ENCODE measurements at regions not wholly inside any gene's neighbourhood (a gene's known extent, or its start where the extent isn't known, plus 50 kb on each side); places are given as distances from the start of the nearest gene placed in this dataset.

DNA sequence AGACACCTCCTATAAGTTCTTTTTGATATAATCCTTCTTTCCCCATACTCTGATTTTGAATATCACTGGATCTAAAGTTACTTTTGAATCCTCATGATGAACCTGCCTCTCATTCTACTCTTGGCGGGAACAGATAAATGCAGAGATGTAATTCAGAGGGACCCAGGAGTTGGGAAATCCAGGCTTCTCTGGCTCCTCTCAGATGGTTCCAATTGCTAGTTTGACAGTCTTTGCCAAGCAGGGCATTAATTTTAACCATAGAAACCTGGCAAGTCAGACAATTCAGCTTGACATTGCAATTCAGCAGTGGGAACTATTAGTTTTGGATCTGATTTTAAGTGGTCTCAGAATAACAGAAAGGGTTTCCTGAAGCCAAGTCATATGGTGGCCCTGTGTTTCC is 67.3 kb upstream of the KLF12 start:
- DNase-seq (ENCODE audit: low read depth in 2 of 2) = no peak

- no peak for DNase-seq (ENCODE audit: low read depth in 2 of 2)
These were observed 65.9 kb upstream of the KLF12 start for GRCh38 chr13:74200081-74200480.

DNA sequence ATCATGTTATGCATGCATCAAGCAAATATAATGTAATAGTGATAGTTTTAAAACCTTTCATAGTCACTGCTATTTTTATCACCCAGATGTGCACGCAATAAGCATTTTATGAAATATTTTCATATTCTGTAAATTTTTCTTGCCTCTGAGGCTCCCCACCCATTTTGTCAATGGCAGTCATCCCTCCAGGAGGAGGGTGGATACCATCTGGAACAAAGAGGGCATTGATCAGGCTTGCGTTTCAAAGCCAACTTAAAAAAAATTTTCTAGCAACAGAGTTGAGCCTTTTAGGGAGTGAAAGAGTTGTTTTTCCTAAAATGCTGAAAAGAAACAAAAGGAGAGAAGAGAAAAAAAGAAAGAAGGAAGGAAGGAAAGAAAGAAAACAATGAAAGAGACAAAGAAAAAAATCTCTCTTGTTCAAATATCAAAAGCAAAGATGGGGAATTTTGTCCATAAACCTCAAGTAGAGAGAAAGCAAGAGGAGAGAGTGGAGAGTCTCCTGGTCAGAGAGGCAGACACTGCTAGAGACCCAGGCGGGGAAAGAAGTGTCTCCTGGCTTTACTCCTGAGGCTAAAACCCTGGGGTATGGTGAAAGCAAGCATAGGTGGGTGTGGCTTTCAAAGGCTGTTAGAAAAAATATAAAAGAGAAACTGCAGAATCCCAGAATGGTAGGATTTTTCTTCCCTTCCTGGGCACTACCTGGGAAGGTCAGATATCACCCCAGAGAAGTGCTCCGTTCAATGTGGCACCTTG is 63.6 kb upstream of the KLF12 start:
- no peak for DNase-seq (ENCODE audit: low read depth in 2 of 2)

DNA sequence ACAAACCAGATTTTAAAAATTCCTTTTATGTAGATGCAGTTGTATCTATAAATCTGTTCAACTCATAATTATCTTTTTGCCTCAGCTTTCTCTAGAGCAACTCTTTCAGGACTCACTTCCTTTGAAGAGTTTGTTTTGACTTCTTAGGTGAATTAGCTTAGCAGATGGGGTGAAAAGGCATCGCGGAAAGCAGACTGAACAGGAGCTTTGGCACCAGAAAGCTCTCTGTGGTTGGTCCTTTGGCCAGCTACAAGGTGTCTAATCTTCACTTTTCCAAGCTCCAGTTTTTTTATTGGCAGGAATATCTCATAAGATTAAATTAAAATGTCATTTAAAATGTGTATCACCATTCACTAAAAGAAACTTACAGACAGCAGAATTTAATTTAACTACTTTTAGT is 60.6 kb upstream of the KLF12 start:
- DNase-seq (ENCODE audit: low read depth in 2 of 2) = no peak

DNA sequence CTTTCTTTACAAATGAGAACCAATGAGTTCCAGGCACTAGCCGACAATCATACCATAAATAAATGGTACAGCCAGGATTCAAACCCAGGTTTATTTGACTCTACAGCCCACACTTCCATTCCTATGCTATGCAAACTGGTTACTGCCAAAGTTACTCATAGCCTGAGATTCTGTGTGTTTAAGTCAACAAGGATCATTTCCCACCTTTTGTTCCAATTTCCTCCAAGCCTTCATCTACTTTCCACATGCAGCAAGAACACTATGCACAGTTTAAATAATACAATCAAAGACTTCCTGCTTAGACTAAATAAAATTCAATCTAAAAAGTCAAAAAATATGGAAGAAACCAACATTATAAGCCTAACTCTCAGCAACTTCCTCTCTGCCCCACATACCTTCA is 59.2 kb upstream of the KLF12 start:
- no peak for DNase-seq (ENCODE audit: low read depth in 2 of 2)

DNA sequence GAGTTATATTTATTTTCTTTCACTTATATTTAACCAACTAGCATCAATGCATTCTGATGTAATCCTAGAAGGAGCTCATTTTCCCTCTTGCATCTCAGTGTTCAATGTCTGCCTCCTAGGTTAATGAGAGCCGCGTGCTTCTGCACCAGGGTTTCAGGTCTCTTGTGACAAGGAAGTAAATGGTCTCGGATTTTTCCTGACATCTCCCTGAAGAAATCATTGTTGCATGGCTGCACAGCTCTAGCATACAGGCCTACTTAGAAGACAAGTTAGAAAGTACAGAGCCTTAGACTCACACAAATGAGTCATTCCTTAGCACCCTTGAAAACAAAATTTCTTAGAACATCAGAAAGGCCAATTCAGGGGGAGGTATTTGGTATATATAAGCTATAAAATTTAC is 57.2 kb upstream of the KLF12 start:
- no peak for DNase-seq (ENCODE audit: low read depth in 2 of 2)

DNA sequence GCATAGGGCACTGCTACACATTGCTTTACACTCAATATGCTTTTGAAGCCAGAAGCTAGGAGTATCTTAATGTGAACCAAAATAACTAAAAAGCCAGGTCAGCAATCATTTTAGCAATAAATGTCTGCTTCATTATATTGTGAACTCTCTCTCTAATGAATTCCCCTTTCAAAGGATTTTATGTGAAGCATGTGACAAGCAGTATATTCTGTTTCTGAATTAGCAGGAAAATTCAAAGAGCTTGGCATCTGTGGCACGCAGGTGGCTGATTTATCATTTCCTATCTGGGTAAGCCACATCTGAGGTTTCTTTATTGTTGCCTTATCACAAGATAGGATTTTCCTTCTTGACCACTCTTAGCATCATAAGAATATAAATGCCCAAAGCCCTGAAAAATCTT is 56.8 kb upstream of the KLF12 start:
- DNase-seq (ENCODE audit: low read depth in 2 of 2) = no peak

DNA sequence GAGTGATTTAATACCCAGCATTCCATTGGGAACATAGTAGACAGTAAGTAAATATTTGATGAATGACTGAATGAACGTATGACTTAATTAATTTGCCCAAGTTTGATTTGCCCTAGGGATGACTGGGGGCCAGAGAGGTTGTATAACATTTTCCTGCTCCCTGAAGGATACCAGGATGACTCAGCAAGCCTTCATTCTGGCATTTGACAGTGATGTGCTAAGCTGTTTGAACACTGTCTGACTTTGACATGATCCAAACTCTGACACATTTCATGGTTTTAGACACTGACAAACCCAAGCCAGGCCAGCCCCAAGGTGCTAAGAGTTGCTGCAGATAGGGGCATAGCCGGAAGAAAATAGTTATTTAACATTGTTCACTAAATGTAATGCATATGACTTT is 53.4 kb upstream of the KLF12 start:
- no peak for DNase-seq (ENCODE audit: low read depth in 2 of 2)

DNA sequence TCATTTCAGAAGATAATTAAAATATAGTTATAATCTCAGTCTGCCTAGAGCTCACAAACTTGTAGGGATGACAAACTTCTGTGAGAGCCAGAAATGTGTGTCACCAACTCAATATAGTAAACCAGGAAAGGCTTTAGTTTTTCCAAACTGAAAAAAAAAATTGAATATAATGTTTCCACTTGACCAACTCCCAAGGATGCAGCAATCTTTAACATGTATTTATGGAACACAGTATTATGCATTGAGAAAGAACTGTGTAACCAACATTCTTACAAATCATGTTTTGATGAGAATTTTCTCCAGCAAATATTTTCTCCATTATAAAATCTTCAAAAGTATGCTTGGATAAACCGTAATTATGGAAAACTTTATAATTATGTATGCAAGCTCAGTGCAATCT is 50.1 kb upstream of the KLF12 start:
- DNase-seq (ENCODE audit: low read depth in 2 of 2) = no peak

All from stimulated activated CD4-positive, alpha-beta T cell treated with anti-CD3 and anti-CD28 coated beads, Interleukin-1b, Interleukin-23, amount 100 ng/mL, for 4 hours (primary cell).